GM23338 (cell line): ENCODE measurements at regions not wholly inside any gene's neighbourhood (a gene's known extent, or its start where the extent isn't known, plus 50 kb on each side); places are given as distances from the start of the nearest gene placed in this dataset.

Experiments
- ATAC-seq: fragments of 200-7000 bp; cut with Tn5 transposase; 3 replicates; pipeline ENCODE4 v1.9.1; 2020
- DNase-seq: peaks from one replicate; pipeline ENCODE4 v3.0.0-alpha.2; 2015; ENCODE audit warnings: low spot score
- H2AFZ ChIP-seq: fragments of 200-600 bp; sonication (generic); 2 replicates; pipeline ENCODE4 v1.8.0; 2016; ENCODE audit warnings: antibody characterized with exemption, mild to moderate bottlenecking, moderate library complexity
- H3F3A ChIP-seq: fragments of 200-600 bp; sonication (generic); replicated peaks from 2 replicates; pipeline ENCODE4 v1.8.0; 2017; ENCODE audit warnings: antibody characterized with exemption, mixed run types, low read depth
- H3K27ac ChIP-seq: fragments of 200-600 bp; sonication (generic); 2 replicates; pipeline ENCODE4 v1.6.1; 2016; ENCODE audit warnings: low read depth
- H3K27me3 ChIP-seq: fragments of 200-600 bp; sonication (generic); 2 replicates; pipeline ENCODE4 v1.8.0; 2016; ENCODE audit warnings: mild to moderate bottlenecking, mixed run types, moderate library complexity; ENCODE audit not compliant: insufficient read depth
- H3K36me3 ChIP-seq: fragments of 200-600 bp; sonication (generic); 2 replicates; pipeline ENCODE4 v1.8.0; 2016; ENCODE audit warnings: mild to moderate bottlenecking; ENCODE audit not compliant: insufficient read depth
- H3K4me1 ChIP-seq: fragments of 200-600 bp; sonication (generic); 2 replicates; pipeline ENCODE4 v1.8.0; 2016; ENCODE audit warnings: mild to moderate bottlenecking, moderate library complexity; ENCODE audit not compliant: insufficient read depth
- H3K4me2 ChIP-seq: fragments of 200-600 bp; sonication (generic); 2 replicates; pipeline ENCODE4 v1.7.1; 2017; ENCODE audit warnings: mixed run types
- H3K4me3 ChIP-seq: fragments of 200-600 bp; sonication (generic); 2 replicates; pipeline ENCODE4 v1.6.1; 2016; ENCODE audit warnings: mixed run types
- H3K79me2 ChIP-seq: fragments of 200-600 bp; sonication (generic); replicated peaks from 2 replicates; pipeline ENCODE4 v1.8.0; 2017; ENCODE audit warnings: mild to moderate bottlenecking; ENCODE audit not compliant: insufficient read depth
- H3K9me2 ChIP-seq: fragments of 200-600 bp; sonication (generic); 2 replicates; pipeline ENCODE4 v1.8.0; 2017; ENCODE audit not compliant: insufficient read depth
- H4K20me1 ChIP-seq: fragments of 200-600 bp; sonication (generic); replicated peaks from 2 replicates; pipeline ENCODE4 v1.8.0; 2017; ENCODE audit warnings: mild to moderate bottlenecking; ENCODE audit not compliant: insufficient read depth
- H3K27ac Mint-ChIP-seq: 2 replicates; pipeline ENCODE4 v1.8.0; 2020; ENCODE audit warnings: inconsistent platforms, mild to moderate bottlenecking, moderate library complexity, mixed read lengths
- H3K27me3 Mint-ChIP-seq: 3 replicates; pipeline ENCODE4 v1.8.0; 2022; ENCODE audit warnings: low read depth, mild to moderate bottlenecking, moderate library complexity, mixed read lengths, inconsistent platforms; ENCODE audit not compliant: insufficient read depth, poor library complexity
- H3K36me3 Mint-ChIP-seq: 3 replicates; pipeline ENCODE4 v1.8.0; 2021; ENCODE audit warnings: low read depth, mild to moderate bottlenecking, inconsistent platforms, moderate library complexity, mixed read lengths
- H3K4me1 Mint-ChIP-seq: 3 replicates; pipeline ENCODE4 v1.8.0; 2020; ENCODE audit warnings: mild to moderate bottlenecking, inconsistent platforms, mixed read lengths
- H3K4me3 Mint-ChIP-seq: 3 replicates; pipeline ENCODE4 v1.8.0; 2021; ENCODE audit warnings: moderate library complexity, mild to moderate bottlenecking, inconsistent platforms, mixed read lengths
- H3K9me3 Mint-ChIP-seq: 3 replicates; pipeline ENCODE4 v1.8.0; 2020; ENCODE audit warnings: moderate library complexity, mild to moderate bottlenecking, inconsistent platforms, mixed read lengths
- CREB1 ChIP-seq: fragments of 250-450 bp; sonication (Bioruptor Pico); IDR thresholded peaks from 2 replicates; pipeline ENCODE4 v1.5.0; 2020; ENCODE audit warnings: low read depth, mild to moderate bottlenecking, moderate library complexity
- CTCF ChIP-seq, 2 experiments: fragments of 200-600 bp in 1 of 2; sonication (generic) in 1 of 2; conservative IDR thresholded peaks; 2 replicates each; pipeline versions ENCODE4 v1.5.1 to v1.6.1; 2016 to 2017; ENCODE audit warnings: antibody characterized with exemption in 2 of 2, low read depth in 2 of 2, mild to moderate bottlenecking in 2 of 2, moderate library complexity in 1 of 2
- EZH2phosphoT487 ChIP-seq: fragments of 200-600 bp; sonication (generic); IDR thresholded peaks from one replicate; pipeline ENCODE4 v1.8.1; 2018; ENCODE audit warnings: antibody characterized with exemption; ENCODE audit not compliant: unreplicated experiment
- POLR2AphosphoS5 ChIP-seq: IDR thresholded peaks from 2 replicates; pipeline ENCODE4 v1.6.1; 2016; ENCODE audit warnings: antibody characterized with exemption, low read depth
- STAT1 ChIP-seq: IDR thresholded peaks from one replicate; pipeline ENCODE4 v1.6.1; 2016; ENCODE audit warnings: antibody characterized with exemption; ENCODE audit not compliant: unreplicated experiment
- ZNF114 ChIP-seq: fragments of 250-450 bp; sonication (Bioruptor Pico); IDR thresholded peaks from 2 replicates; pipeline ENCODE4 v1.5.0; 2020; ENCODE audit warnings: mild to moderate bottlenecking, moderate library complexity
- TF ChIP-seq, protein P1 (sequence below): fragments of 250-450 bp; sonication (Bioruptor Pico); IDR thresholded peaks from 2 replicates; pipeline ENCODE4 v1.5.0; 2020; ENCODE audit warnings: mild to moderate bottlenecking, moderate library complexity
- TF ChIP-seq, protein P2 (sequence below): IDR thresholded peaks from 2 replicates; pipeline ENCODE4 v1.6.1; 2016; ENCODE audit warnings: antibody characterized with exemption

- TF ChIP-seq, protein P1, sequence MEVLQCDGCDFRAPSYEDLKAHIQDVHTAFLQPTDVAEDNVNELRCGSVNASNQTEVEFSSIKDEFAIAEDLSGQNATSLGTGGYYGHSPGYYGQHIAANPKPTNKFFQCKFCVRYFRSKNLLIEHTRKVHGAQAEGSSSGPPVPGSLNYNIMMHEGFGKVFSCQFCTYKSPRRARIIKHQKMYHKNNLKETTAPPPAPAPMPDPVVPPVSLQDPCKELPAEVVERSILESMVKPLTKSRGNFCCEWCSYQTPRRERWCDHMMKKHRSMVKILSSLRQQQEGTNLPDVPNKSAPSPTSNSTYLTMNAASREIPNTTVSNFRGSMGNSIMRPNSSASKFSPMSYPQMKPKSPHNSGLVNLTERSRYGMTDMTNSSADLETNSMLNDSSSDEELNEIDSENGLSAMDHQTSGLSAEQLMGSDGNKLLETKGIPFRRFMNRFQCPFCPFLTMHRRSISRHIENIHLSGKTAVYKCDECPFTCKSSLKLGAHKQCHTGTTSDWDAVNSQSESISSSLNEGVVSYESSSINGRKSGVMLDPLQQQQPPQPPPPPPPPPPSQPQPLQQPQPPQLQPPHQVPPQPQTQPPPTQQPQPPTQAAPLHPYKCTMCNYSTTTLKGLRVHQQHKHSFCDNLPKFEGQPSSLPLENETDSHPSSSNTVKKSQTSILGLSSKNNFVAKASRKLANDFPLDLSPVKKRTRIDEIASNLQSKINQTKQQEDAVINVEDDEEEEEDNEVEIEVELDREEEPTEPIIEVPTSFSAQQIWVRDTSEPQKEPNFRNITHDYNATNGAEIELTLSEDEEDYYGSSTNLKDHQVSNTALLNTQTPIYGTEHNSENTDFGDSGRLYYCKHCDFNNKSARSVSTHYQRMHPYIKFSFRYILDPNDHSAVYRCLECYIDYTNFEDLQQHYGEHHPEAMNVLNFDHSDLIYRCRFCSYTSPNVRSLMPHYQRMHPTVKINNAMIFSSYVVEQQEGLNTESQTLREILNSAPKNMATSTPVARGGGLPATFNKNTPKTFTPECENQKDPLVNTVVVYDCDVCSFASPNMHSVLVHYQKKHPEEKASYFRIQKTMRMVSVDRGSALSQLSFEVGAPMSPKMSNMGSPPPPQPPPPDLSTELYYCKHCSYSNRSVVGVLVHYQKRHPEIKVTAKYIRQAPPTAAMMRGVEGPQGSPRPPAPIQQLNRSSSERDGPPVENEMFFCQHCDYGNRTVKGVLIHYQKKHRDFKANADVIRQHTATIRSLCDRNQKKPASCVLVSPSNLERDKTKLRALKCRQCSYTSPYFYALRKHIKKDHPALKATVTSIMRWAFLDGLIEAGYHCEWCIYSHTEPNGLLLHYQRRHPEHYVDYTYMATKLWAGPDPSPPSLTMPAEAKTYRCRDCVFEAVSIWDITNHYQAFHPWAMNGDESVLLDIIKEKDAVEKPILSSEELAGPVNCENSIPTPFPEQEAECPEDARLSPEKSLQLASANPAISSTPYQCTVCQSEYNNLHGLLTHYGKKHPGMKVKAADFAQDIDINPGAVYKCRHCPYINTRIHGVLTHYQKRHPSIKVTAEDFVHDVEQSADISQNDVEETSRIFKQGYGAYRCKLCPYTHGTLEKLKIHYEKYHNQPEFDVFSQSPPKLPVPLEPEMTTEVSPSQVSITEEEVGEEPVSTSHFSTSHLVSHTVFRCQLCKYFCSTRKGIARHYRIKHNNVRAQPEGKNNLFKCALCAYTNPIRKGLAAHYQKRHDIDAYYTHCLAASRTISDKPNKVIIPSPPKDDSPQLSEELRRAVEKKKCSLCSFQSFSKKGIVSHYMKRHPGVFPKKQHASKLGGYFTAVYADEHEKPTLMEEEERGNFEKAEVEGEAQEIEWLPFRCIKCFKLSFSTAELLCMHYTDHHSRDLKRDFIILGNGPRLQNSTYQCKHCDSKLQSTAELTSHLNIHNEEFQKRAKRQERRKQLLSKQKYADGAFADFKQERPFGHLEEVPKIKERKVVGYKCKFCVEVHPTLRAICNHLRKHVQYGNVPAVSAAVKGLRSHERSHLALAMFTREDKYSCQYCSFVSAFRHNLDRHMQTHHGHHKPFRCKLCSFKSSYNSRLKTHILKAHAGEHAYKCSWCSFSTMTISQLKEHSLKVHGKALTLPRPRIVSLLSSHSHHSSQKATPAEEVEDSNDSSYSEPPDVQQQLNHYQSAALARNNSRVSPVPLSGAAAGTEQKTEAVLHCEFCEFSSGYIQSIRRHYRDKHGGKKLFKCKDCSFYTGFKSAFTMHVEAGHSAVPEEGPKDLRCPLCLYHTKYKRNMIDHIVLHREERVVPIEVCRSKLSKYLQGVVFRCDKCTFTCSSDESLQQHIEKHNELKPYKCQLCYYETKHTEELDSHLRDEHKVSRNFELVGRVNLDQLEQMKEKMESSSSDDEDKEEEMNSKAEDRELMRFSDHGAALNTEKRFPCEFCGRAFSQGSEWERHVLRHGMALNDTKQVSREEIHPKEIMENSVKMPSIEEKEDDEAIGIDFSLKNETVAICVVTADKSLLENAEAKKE (CRISPR knock-in tag): no peak
- TF ChIP-seq POLR2AphosphoS5 (no peak), CTCF (conservative IDR thresholded peaks at IDR 0.05; ENCODE audit: low read depth in 2 of 2) (no peak)
These were observed 108.9 kb downstream of the SLC6A15 start (continued) for GRCh38 chr12:84803661-84804060.

DNA sequence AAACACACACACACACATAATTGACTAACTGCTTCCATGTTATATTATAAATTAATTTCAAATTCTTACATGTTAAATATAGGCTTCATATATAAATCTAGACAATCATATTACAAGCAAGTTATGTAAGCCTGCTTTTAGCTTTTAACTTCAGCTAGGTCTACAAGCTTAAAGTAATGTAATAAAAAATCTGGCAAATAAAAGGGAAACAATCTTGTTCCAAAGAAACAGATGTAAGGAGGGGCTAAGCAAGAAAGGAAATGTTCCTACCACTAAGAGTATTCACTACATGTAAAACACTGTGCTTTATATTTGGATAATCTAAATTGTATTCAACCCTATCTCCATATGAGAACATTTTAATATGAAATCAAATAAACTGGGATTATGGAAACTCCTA lies 110.4 kb downstream of the SLC6A15 start:
- Histone ChIP-seq H3K4me2 (no peak overlapping the region), H3F3A (no peaks in the 10 kb centered on the region), H3K36me3 (no peaks in the 10 kb centered on the region), H3K27ac (no peak overlapping the region), H3K27me3 (peaks cover 62% of the 10 kb centered on the region), H4K20me1 (no peaks in the 10 kb centered on the region; the same call in 1 of the 2 replicates), H3K4me3 (no peak overlapping the region), H2AFZ (no peak overlapping the region), H3K79me2 (no peaks in the 10 kb centered on the region), H3K4me1 (peaks cover 14% of the 10 kb centered on the region), H3K9me2 (no peaks in the 10 kb centered on the region)
- Mint-ChIP-seq H3K27ac (no peak overlapping the region), H3K4me3 (no peak overlapping the region), H3K36me3 (no peaks in the 10 kb centered on the region), H3K4me1 (peaks cover 22% of the 10 kb centered on the region), H3K9me3 (no peaks in the 10 kb centered on the region), H3K27me3 (peaks cover 48% of the 10 kb centered on the region)
- TF ChIP-seq ZNF114 (CRISPR knock-in tag) (no peak), EZH2phosphoT487 (no peak), STAT1 (no peak), POLR2AphosphoS5 (no peak), CREB1 (no peak)
- TF ChIP-seq, protein P2, sequence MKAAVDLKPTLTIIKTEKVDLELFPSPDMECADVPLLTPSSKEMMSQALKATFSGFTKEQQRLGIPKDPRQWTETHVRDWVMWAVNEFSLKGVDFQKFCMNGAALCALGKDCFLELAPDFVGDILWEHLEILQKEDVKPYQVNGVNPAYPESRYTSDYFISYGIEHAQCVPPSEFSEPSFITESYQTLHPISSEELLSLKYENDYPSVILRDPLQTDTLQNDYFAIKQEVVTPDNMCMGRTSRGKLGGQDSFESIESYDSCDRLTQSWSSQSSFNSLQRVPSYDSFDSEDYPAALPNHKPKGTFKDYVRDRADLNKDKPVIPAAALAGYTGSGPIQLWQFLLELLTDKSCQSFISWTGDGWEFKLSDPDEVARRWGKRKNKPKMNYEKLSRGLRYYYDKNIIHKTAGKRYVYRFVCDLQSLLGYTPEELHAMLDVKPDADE: no peak
- ATAC-seq (no peak), DNase-seq (no peak)
